ENCODE measurements at regions not wholly inside any gene's neighbourhood (a gene's known extent, or its start where the extent isn't known, plus 50 kb on each side); places are given as distances from the start of the nearest gene placed in this dataset.

DNA sequence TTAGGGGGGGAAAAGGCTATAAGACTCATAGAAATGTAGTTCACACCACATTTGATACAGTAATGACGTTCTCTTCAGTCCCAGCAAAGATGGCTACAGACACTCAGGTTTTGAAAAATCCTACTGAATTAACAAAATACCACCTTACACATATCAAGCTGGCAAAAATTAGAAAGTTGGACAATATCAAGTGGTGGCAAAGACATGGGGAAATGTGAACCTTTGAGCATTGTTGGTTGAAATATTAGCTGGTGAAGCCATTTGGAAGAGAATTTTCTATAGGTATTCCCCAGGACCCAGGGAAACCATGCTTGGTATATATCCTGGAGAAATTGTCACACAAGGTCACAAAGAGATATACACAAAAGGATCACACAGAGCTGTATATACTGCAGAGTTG is 163.0 kb downstream of the ADSS2 start:
- TF ChIP-seq EP300 (IDR thresholded peaks at IDR 0.05) (no peak), POLR2A (IDR thresholded peaks at IDR 0.05) (no peak), POLR2AphosphoS5 (IDR thresholded peaks at IDR 0.05) (no peak)
- TF ChIP-seq, protein P1, sequence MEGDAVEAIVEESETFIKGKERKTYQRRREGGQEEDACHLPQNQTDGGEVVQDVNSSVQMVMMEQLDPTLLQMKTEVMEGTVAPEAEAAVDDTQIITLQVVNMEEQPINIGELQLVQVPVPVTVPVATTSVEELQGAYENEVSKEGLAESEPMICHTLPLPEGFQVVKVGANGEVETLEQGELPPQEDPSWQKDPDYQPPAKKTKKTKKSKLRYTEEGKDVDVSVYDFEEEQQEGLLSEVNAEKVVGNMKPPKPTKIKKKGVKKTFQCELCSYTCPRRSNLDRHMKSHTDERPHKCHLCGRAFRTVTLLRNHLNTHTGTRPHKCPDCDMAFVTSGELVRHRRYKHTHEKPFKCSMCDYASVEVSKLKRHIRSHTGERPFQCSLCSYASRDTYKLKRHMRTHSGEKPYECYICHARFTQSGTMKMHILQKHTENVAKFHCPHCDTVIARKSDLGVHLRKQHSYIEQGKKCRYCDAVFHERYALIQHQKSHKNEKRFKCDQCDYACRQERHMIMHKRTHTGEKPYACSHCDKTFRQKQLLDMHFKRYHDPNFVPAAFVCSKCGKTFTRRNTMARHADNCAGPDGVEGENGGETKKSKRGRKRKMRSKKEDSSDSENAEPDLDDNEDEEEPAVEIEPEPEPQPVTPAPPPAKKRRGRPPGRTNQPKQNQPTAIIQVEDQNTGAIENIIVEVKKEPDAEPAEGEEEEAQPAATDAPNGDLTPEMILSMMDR (IDR thresholded peaks at IDR 0.05), result no peak

Data from stomach (tissue), 4 donors.